ENCODE measurements at regions not wholly inside any gene's neighbourhood (a gene's known extent, or its start where the extent isn't known, plus 50 kb on each side); places are given as distances from the start of the nearest gene placed in this dataset.
A peak's percentile ranks its signal among the peaks of the same experiment; 100 is the strongest.
"Not testable (repeated sequence)": the region's sequence is repeated elsewhere in the genome, so short reads cannot be mapped to it uniquely, and the experiment has no call there.

DNA sequence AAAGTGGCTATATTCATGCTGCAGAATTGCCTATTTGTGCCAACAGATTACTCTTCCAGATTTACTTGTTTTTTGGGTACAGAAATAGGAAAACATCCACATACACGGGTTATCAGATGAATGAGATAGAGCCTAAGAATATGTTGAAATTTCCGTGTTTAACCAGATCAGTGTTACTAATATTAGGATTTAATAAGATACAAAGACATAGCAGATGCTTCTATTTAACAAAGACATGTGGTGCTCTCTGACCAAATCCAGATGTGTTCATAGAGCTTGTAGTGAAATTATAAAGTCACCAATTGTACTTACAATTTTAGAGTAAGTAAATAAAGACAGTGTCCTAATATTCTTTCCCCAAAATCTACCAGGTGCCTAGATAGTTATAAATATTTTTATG lies 208.0 kb downstream of the CASP12 start:
- no peak for ATAC-seq (replicated peaks; ENCODE audit: extremely low read depth, poor library complexity, severe bottlenecking)
- Mint-ChIP-seq H3K36me3 (ENCODE audit: insufficient read depth) (no peaks in the 10 kb centered on the region), H3K4me3 (no peak overlapping the region), H3K27ac (ENCODE audit: low read depth) (no peak overlapping the region), H3K9me3 (no peaks in the 10 kb centered on the region), H3K4me1 (peaks cover 11% of the 10 kb centered on the region), H3K27me3 (no peaks in the 10 kb centered on the region)
- no peak for DNase-seq (ENCODE audit: low spot score in 2 of 2)

DNA sequence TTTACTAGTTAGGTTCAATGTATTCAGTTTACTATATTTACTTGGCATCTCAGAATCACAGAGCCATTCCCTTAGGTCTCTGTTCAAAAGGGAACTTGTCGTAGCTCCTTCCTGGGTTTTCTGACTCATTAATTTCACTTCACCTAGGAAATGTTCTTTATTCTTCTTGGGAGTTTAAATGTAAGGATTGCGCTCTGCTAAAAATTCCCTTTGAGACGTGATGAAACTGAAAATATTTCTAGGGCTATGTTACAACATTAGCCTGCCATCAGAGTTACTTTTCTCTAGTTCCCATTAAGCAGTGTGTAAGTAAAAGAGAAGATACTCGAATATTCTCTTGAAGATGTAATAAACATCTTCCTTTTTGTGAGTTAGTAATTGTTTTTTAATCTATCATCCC lies 209.5 kb downstream of the CASP12 start:
- ATAC-seq (replicated peaks; ENCODE audit: extremely low read depth, poor library complexity, severe bottlenecking) (no peak), DNase-seq (ENCODE audit: low spot score in 2 of 2) (no peak)
- Mint-ChIP-seq H3K4me3 (no peak overlapping the region), H3K4me1 (peaks cover 11% of the 10 kb centered on the region), H3K9me3 (no peaks in the 10 kb centered on the region), H3K27ac (ENCODE audit: low read depth) (no peak overlapping the region), H3K36me3 (ENCODE audit: insufficient read depth) (no peaks in the 10 kb centered on the region), H3K27me3 (no peaks in the 10 kb centered on the region)

GRCh38 chr11:104682206-104682605 lies 216.1 kb downstream of the CASP12 start:
- no peaks in the 10 kb centered on the region for H3K36me3 Mint-ChIP-seq (ENCODE audit: insufficient read depth)
- no peaks in the 10 kb centered on the region for H3K9me3 Mint-ChIP-seq
- no peak overlapping the region for H3K27ac Mint-ChIP-seq (ENCODE audit: low read depth)
- H3K4me1 Mint-ChIP-seq: no peaks in the 10 kb centered on the region
- ATAC-seq (replicated peaks; ENCODE audit: extremely low read depth, poor library complexity, severe bottlenecking) (no peak), DNase-seq (ENCODE audit: low spot score in 2 of 2) (no peak)
- H3K4me3 Mint-ChIP-seq: no peak overlapping the region
- no peaks in the 10 kb centered on the region for H3K27me3 Mint-ChIP-seq

- DNase-seq (ENCODE audit: low spot score in 2 of 2): no peak
- Mint-ChIP-seq H3K9me3 (peaks cover 4% of the 10 kb centered on the region), H3K4me3 (no peak overlapping the region), H3K36me3 (ENCODE audit: insufficient read depth) (no peaks in the 10 kb centered on the region), H3K4me1 (no peaks in the 10 kb centered on the region), H3K27ac (ENCODE audit: low read depth) (no peak overlapping the region), H3K27me3 (no peaks in the 10 kb centered on the region)
- no peak for ATAC-seq (replicated peaks; ENCODE audit: extremely low read depth, poor library complexity, severe bottlenecking)
Observed at GRCh38 chr11:104679258-104679657, 219.0 kb downstream of the CASP12 start.

GRCh38 chr11:104678408-104678807 lies 219.9 kb downstream of the CASP12 start:
- Mint-ChIP-seq H3K36me3 (ENCODE audit: insufficient read depth) (no peaks in the 10 kb centered on the region), H3K4me1 (no peaks in the 10 kb centered on the region), H3K27ac (ENCODE audit: low read depth) (no peak overlapping the region), H3K27me3 (no peaks in the 10 kb centered on the region), H3K9me3 (peaks cover 4% of the 10 kb centered on the region), H3K4me3 (no peak overlapping the region)
- DNase-seq (ENCODE audit: low spot score in 2 of 2) (no peak), ATAC-seq (replicated peaks; ENCODE audit: extremely low read depth, poor library complexity, severe bottlenecking) (no peak)

DNA sequence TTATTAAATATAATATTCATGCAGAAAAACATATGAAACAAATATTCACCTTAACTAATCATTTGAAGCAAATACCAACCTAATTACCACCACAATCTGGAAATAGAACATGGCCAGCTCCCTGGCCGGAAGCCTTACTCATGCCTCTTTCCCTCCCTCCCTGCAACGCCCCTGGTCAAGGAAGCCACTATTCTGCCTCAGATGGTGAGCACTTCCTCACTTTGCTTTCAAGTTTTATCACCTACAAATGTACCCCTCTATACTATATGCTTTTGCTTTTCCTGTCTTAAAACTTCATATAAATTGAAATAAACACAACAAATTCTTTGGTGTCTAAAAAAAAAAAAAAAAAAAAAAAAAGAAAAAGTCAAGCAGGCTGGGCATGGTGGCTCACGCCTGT lies 221.2 kb downstream of the CASP12 start:
- not testable (repeated sequence) for H3K27me3 Mint-ChIP-seq; H3K4me3 Mint-ChIP-seq; H3K27ac Mint-ChIP-seq (ENCODE audit: low read depth); DNase-seq (ENCODE audit: low spot score in 2 of 2); ATAC-seq (replicated peaks; ENCODE audit: extremely low read depth, poor library complexity, severe bottlenecking); H3K9me3 Mint-ChIP-seq; H3K36me3 Mint-ChIP-seq (ENCODE audit: insufficient read depth); H3K4me1 Mint-ChIP-seq

DNA sequence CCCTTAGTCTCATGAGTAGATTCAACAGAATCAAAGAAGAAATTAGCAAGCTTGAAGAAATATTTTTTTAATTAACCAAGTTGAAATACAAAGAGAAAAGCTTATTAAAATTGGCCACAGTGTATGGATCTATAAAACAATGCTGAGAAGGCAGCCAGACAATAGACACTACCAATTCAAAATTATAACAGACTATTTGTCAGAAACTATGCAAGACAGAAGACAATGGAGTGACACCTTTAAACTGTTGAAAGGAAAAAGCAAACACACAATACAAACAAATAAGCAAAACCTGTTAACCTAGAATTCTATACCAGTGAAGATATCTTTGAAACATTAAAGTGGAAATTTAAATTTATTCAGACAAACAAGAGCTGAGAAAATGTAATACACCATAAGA lies 225.4 kb downstream of the CASP12 start:
- Mint-ChIP-seq H3K9me3 (peaks cover 4% of the 10 kb centered on the region), H3K36me3 (ENCODE audit: insufficient read depth) (no peaks in the 10 kb centered on the region), H3K27ac (ENCODE audit: low read depth) (no peak overlapping the region), H3K4me1 (peaks cover 15% of the 10 kb centered on the region), H3K27me3 (no peaks in the 10 kb centered on the region), H3K4me3 (no peak overlapping the region)
- DNase-seq (ENCODE audit: low spot score in 2 of 2) (no peak), ATAC-seq (replicated peaks; ENCODE audit: extremely low read depth, poor library complexity, severe bottlenecking) (no peak)

DNA sequence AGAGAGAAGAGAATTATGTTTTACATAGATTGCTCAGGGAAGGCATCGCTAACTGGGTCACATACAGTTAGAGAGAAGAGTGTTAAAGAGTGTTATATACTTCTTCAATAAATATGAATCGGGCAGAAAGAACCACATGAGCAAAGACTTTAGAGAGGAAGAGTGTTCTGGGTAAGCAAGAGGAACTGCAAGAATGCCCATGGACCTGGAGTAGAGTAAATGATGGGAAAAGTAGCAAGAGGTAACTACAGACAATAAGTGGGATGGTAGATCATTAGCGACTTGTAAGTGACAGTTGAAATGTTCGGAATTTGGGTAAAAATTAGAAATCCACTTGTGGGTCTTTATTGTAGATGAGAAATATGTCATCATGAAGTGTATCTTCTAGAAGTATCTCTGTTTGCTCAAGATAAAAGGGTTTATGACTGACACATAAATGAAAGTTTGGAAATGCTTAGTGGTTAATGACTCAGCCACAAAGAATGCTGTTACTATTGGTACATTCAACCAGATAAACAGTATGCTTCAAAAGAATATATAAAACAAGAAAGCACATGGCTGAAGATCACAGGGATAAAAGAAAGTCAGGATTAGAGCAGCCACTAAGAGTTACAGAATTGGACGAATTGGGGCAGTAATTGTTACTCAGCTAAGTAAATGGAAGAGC lies 229.3 kb downstream of the CASP12 start:
- Mint-ChIP-seq H3K4me1 (peaks cover 15% of the 10 kb centered on the region), H3K4me3 (no peak overlapping the region), H3K9me3 (no peaks in the 10 kb centered on the region), H3K36me3 (ENCODE audit: insufficient read depth) (no peaks in the 10 kb centered on the region), H3K27me3 (no peaks in the 10 kb centered on the region), H3K27ac (ENCODE audit: low read depth) (no peak overlapping the region)
- ATAC-seq (replicated peaks; ENCODE audit: extremely low read depth, poor library complexity, severe bottlenecking): peak; percentile 46
- no peak for DNase-seq (ENCODE audit: low spot score in 2 of 2)

GRCh38 chr11:104666624-104667023 lies 231.6 kb downstream of the CASP12 start:
- Mint-ChIP-seq H3K27ac (ENCODE audit: low read depth) (no peak overlapping the region), H3K9me3 (no peaks in the 10 kb centered on the region), H3K36me3 (ENCODE audit: insufficient read depth) (no peaks in the 10 kb centered on the region), H3K4me1 (peaks cover 15% of the 10 kb centered on the region), H3K4me3 (no peak overlapping the region), H3K27me3 (no peaks in the 10 kb centered on the region)
- DNase-seq (ENCODE audit: low spot score in 2 of 2) (no peak), ATAC-seq (replicated peaks; ENCODE audit: extremely low read depth, poor library complexity, severe bottlenecking) (no peak)

GRCh38 chr11:104665641-104666040 lies 232.6 kb downstream of the CASP12 start:
- Mint-ChIP-seq H3K36me3 (ENCODE audit: insufficient read depth) (no peaks in the 10 kb centered on the region), H3K9me3 (no peaks in the 10 kb centered on the region), H3K4me1 (peaks cover 10% of the 10 kb centered on the region), H3K4me3 (no peak overlapping the region), H3K27me3 (no peaks in the 10 kb centered on the region), H3K27ac (ENCODE audit: low read depth) (peak overlapping the region; percentile 5)
- DNase-seq (ENCODE audit: low spot score in 2 of 2) (no peak), ATAC-seq (replicated peaks; ENCODE audit: extremely low read depth, poor library complexity, severe bottlenecking) (no peak)

- Mint-ChIP-seq H3K9me3 (no peaks in the 10 kb centered on the region), H3K27me3 (no peaks in the 10 kb centered on the region), H3K4me1 (peaks cover under 1% of the 10 kb centered on the region), H3K4me3 (no peak overlapping the region), H3K36me3 (ENCODE audit: insufficient read depth) (no peaks in the 10 kb centered on the region), H3K27ac (ENCODE audit: low read depth) (no peak overlapping the region)
- DNase-seq (ENCODE audit: low spot score in 2 of 2) (no peak), ATAC-seq (replicated peaks; ENCODE audit: extremely low read depth, poor library complexity, severe bottlenecking) (no peak)
Observed at GRCh38 chr11:104663190-104664140, 234.8 kb downstream of the CASP12 start.

DNA sequence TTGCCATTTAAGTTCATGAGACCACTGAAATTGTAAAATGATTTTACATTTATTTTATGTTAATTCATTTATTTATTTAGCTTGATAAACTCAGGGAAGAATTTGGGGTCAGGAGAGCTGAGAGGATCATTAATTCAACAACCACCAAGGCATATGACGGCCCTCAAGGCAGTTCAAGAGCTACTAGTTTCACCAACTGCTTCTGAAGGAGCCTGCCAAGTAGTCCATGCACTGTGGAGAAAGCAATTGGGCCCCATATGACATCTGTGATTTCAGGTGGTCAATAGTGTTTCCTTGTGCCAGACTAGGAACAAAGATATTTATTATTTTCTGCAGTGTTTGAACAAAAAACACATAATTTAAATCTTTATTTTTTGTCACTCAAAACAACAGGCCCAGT lies 236.4 kb downstream of the CASP12 start:
- no peak for ATAC-seq (replicated peaks; ENCODE audit: extremely low read depth, poor library complexity, severe bottlenecking)
- Mint-ChIP-seq H3K27me3 (no peaks in the 10 kb centered on the region), H3K4me1 (no peaks in the 10 kb centered on the region), H3K27ac (ENCODE audit: low read depth) (no peak overlapping the region), H3K9me3 (no peaks in the 10 kb centered on the region), H3K36me3 (ENCODE audit: insufficient read depth) (no peaks in the 10 kb centered on the region), H3K4me3 (no peak overlapping the region)
- DNase-seq (ENCODE audit: low spot score in 2 of 2): no peak

DNA sequence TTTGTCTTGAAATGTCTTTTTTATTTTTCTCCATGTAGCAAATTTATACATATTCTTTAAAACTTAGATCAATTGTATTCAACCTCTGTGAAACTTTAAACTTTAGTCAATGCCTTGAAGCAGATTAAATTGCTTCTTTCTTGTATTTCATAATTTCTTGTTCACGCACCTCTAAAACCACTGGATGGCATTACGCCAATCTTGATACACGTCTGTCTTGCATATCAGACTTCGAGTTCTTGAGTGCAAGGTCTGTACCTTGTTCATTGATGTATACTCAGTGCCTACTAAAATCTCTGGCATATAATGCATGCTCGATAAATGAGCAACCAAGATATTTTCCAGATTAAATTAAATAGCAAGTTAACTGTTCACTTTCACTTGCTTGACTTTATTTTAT lies 236.8 kb downstream of the CASP12 start:
- no peak overlapping the region for H3K27ac Mint-ChIP-seq (ENCODE audit: low read depth)
- no peak for ATAC-seq (replicated peaks; ENCODE audit: extremely low read depth, poor library complexity, severe bottlenecking)

More for the DNA sequence above, 236.8 kb downstream of the CASP12 start:
- DNase-seq (ENCODE audit: low spot score in 2 of 2): no peak
- H3K4me3 Mint-ChIP-seq: no peak overlapping the region
- H3K4me1 Mint-ChIP-seq: no peaks in the 10 kb centered on the region
- no peaks in the 10 kb centered on the region for H3K27me3 Mint-ChIP-seq
- H3K9me3 Mint-ChIP-seq: no peaks in the 10 kb centered on the region
- H3K36me3 Mint-ChIP-seq (ENCODE audit: insufficient read depth): no peaks in the 10 kb centered on the region

Measured in central memory CD8-positive, alpha-beta T cell (primary cell).